GM12878 (cell line): ENCODE measurements at regions not wholly inside any gene's neighbourhood (a gene's known extent, or its start where the extent isn't known, plus 50 kb on each side); places are given as distances from the start of the nearest gene placed in this dataset.
A peak's percentile ranks its signal among the peaks of the same experiment; 100 is the strongest.
"Not testable (repeated sequence)": the region's sequence is repeated elsewhere in the genome, so short reads cannot be mapped to it uniquely, and the experiment has no call there.

Source experiments
- ATAC-seq: fragments of 200-7000 bp; cut with Tn5 transposase; 3 replicates; pipeline ENCODE4 v1.9.1; 2020; ENCODE audit warnings: mild to moderate bottlenecking, moderate library complexity
- BruUV-seq: library from RNA; stranded (reverse); fragments of 400-500 nt; replicated peaks from 2 replicates; lab custom pipeline; 2021; lab: Mats Ljungman, UMichigan
- CTCF ChIA-PET: fragments of 300-600 bp; sonication (Branson Sonifier 250); formaldehyde crosslinking; extraction: SDS; loops from one replicate; lab custom pipeline; 2021; ENCODE audit warnings: inconsistent platforms; lab: Yijun Ruan, JAX
- POLR2A ChIA-PET: fragments of 350-600 bp; formaldehyde crosslinking; extraction: SDS; loops from one replicate; lab custom pipeline; 2021; ENCODE audit warnings: inconsistent platforms; lab: Charles Lee
- RAD21 ChIA-PET: fragments of 300-600 bp; sonication (Branson Sonifier 250); formaldehyde crosslinking; loops from one replicate; lab custom pipeline; 2023; ENCODE audit warnings: antibody characterized with exemption; ENCODE audit not compliant: unreplicated experiment; lab: Charles Lee
- SMC1A ChIA-PET: fragments of 300-600 bp; sonication (Branson Sonifier 250); formaldehyde crosslinking; loops from one replicate; lab custom pipeline; 2023; ENCODE audit not compliant: unreplicated experiment, uncharacterized antibody; lab: Charles Lee
- DNase-seq: peaks from one replicate; pipeline ENCODE4 v3.0.0-alpha.2; 2011; ENCODE audit warnings: low read depth, low spot score
- FAIRE-seq: peaks from 3 replicates; lab custom pipeline; 2011; peaks lifted over from hg19 to GRCh38; lab: Jason Lieb, UNC
- H2AFZ ChIP-seq: 2 replicates; pipeline ENCODE4 v1.6.0; 2011; ENCODE audit warnings: low read depth, low read length, control low read depth; ENCODE audit not compliant: control insufficient read depth
- H3K27ac ChIP-seq: 2 replicates; pipeline ENCODE4 v1.5.1; 2011; ENCODE audit warnings: control low read depth; ENCODE audit not compliant: control insufficient read depth, insufficient read depth
- H3K27me3 ChIP-seq, 2 experiments: replicated peaks in 1 of 2; 2 replicates each; pipeline versions ENCODE4 v1.6.0 to v1.6.1; 2011; ENCODE audit warnings: low read length in 1 of 2; ENCODE audit not compliant: control insufficient read depth in 2 of 2, insufficient read depth in 2 of 2
- H3K36me3 ChIP-seq, 2 experiments: 2 replicates each; pipeline ENCODE4 v1.5.1; 2011; ENCODE audit warnings: low read length in 1 of 2; ENCODE audit not compliant: control insufficient read depth in 2 of 2, insufficient read depth in 2 of 2
- H3K4me1 ChIP-seq: 2 replicates; pipeline ENCODE4 v1.6.1; 2011; ENCODE audit warnings: mild to moderate bottlenecking, low read length, moderate library complexity, mixed read lengths; ENCODE audit not compliant: control insufficient read depth, insufficient read depth
- H3K4me2 ChIP-seq: 2 replicates; pipeline ENCODE4 v1.6.0; 2011; ENCODE audit warnings: control low read depth; ENCODE audit not compliant: control insufficient read depth, insufficient read depth
- H3K4me3 ChIP-seq: fragments of 200-600 bp; sonication (generic); 2 replicates; pipeline ENCODE4 v1.5.1; 2016
- H3K79me2 ChIP-seq: 2 replicates; pipeline ENCODE4 v1.6.0; 2011; ENCODE audit warnings: low read length; ENCODE audit not compliant: control insufficient read depth, insufficient read depth
- H3K9ac ChIP-seq: 2 replicates; pipeline ENCODE4 v1.8.0; 2011; ENCODE audit warnings: low read length, control low read depth, mixed read lengths; ENCODE audit not compliant: control insufficient read depth, insufficient read depth
- H3K9me3 ChIP-seq: replicated peaks from 3 replicates; pipeline ENCODE4 v1.5.1; 2011; ENCODE audit warnings: mild to moderate bottlenecking, low read length; ENCODE audit not compliant: control insufficient read depth, insufficient read depth
- H4K20me1 ChIP-seq: 2 replicates; pipeline ENCODE4 v1.6.0; 2011; ENCODE audit not compliant: control insufficient read depth, insufficient read depth
- CHD4 ChIP-seq: fragments of 200-600 bp; sonication (generic); IDR thresholded peaks from 2 replicates; pipeline ENCODE4 v1.6.1; 2016; ENCODE audit warnings: mild to moderate bottlenecking
- IKZF2 ChIP-seq, 2 experiments: fragments of 450-650 bp; IDR thresholded peaks; 2 replicates each; pipeline ENCODE4 v1.6.1; 2017; ENCODE audit warnings: mild to moderate bottlenecking in 2 of 2, moderate library complexity in 2 of 2
- KDM1A ChIP-seq: fragments of 200-600 bp; sonication (generic); IDR thresholded peaks from 2 replicates; pipeline ENCODE4 v1.6.1; 2016; ENCODE audit warnings: borderline replicate concordance
- PKNOX1 ChIP-seq: fragments of 450-650 bp; IDR thresholded peaks from 2 replicates; pipeline ENCODE4 v1.6.1; 2016; ENCODE audit warnings: mild to moderate bottlenecking
- WGBS: methylation state at CpG from one replicate; pipeline ENCODE4 v1.1.6; 2016; ENCODE audit warnings: low lambda C conversion rate; ENCODE audit not compliant: insufficient replicate concordance, insufficient coverage; ENCODE audit errors: missing lambda C conversion rate; 5-methylcytosine and 5-hydroxymethylcytosine counted together
- in situ Hi-C: fragments of 300-500 bp; cut with MboI; formaldehyde crosslinking; loops from 9 replicates; pipeline ENCODE4 v1.14.3; 2018; ENCODE audit warnings: mixed read lengths
- intact Hi-C: fragments of 100-400 bp; cut with micrococcal nuclease; formaldehyde crosslinking; loops from one replicate; pipeline ENCODE4 v1.14.2; 2022; ENCODE audit not compliant: unreplicated experiment

- H2AFZ ChIP-seq, in situ Hi-C loops, POLR2A ChIA-PET, H3K4me2 ChIP-seq, H3K36me3 ChIP-seq, H3K9ac ChIP-seq, intact Hi-C loops, H3K9me3 ChIP-seq, ATAC-seq, FAIRE-seq, H4K20me1 ChIP-seq, SMC1A ChIA-PET, H3K27ac ChIP-seq, RAD21 ChIA-PET, H3K79me2 ChIP-seq, H3K4me1 ChIP-seq, BruUV-seq, H3K27me3 ChIP-seq, CTCF ChIA-PET, DNase-seq, H3K4me3 ChIP-seq: not testable (repeated sequence)
- 18% methylated on average over 2 of the region's 2 CpGs for WGBS
- peak; percentile 100 for TF ChIP-seq CHD4
Measured at GRCh38 chr9:113739605-113740507, 136.3 kb upstream of the ZNF618 start.

DNA sequence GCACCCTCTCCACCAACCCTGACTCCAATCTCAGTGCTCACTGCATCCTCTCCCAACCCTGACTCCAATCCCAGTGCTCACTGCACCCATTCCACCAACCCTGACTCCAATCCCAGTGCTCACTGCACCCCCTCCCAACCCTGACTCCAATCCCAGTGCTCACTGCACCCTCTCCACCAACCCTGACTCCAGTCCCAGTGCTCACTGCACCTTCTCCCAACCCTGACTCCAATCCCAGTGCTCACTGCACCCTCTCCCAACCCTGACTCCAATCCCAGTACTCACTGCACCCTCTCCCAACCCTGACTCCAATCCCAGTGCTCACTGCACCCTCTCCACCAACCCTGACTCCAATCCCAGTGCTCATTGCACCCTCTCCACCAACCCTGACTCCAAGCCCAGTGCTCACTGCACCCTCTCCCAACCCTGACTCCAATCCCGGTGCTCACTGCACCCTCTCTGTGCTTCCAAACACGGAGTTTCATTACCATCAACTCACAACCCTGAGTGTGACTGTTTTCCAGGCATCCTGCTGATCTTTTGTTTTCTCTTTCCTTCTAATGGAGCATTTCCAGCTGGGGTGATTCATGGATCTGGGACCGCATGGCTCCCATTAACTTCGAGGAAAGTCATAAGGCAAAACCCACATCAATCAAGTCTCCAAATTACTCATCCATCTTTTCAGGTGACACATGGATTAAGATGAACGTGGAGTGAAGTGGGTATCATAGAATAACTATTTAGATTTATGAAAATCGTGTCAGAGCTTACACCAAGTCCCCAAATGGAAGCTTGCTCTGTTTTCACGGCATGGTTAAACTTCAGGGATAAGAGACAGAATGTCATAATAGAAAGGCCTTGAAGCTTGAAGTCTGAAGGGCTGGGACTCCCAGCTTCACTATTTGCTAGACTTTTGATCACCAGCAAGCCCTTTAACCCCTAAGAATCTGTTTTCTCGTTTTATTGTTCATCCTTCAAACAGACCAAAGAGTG is 135.3 kb upstream of the ZNF618 start:
- H4K20me1 ChIP-seq, in situ Hi-C loops, H3K9ac ChIP-seq, H3K4me1 ChIP-seq, H2AFZ ChIP-seq, H3K27me3 ChIP-seq, H3K4me2 ChIP-seq, POLR2A ChIA-PET, H3K79me2 ChIP-seq, H3K9me3 ChIP-seq, DNase-seq, RAD21 ChIA-PET, H3K4me3 ChIP-seq, H3K27ac ChIP-seq, BruUV-seq, FAIRE-seq, ATAC-seq, intact Hi-C loops, H3K36me3 ChIP-seq: not testable (repeated sequence)
- peak; percentile 37; the same call in 1 of the 2 replicates for TF ChIP-seq PKNOX1
- peak; percentile 99; the same call in 1 of the 2 replicates for TF ChIP-seq CHD4
- TF ChIP-seq IKZF2 (IDR thresholded peaks at IDR 0.05): peak in 1 of 2 experiments; percentile 50; a peak in 1 of 4 replicates
- TF ChIP-seq KDM1A: 0 out of 2 replicates have a peak, but pooled peaks have one; percentile 46
- ChIA-PET SMC1A (interaction anchor here (1.0 kb wide), 1 partner anchor 9 kb away, joined by 3 read pairs; no protein-coding TSS in a partner anchor), CTCF (interaction anchor here (0.7 to 0.8 kb wide), 2 partner anchors 16 to 467 kb away, joined by 3 read pairs; no protein-coding TSS in a partner anchor)
- 10% methylated on average over 8 of the region's 8 CpGs for WGBS
